ENCODE measurements at regions not wholly inside any gene's neighbourhood (a gene's known extent, or its start where the extent isn't known, plus 50 kb on each side); places are given as distances from the start of the nearest gene placed in this dataset.

GRCh38 chr20:52643034-52643433, 329.1 kb upstream of the TSHZ2 start:
- DNase-seq (ENCODE audit: low spot score), result no peak

DNA sequence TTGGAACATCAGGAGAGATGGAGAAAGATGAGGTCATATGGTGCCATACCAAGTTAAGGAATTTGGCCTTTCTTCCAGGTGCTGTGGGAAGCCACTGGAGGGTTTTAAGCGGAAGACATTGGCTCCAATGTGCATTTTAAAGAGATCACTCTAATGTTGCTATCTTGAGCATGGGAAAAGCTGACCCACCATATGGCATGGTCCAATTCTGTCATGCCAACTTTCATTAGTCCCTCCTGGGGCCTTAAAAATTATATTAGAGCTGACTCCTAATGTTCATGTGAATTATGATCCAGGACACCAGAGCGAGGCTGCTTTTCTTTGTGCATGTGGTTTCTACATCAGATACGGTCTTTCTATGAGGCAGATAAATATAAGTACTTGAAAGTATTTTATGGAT, 335.0 kb upstream of the TSHZ2 start:
- no peak for DNase-seq (ENCODE audit: low spot score)

- no peak for DNase-seq (ENCODE audit: low spot score)
Observed at GRCh38 chr20:52631469-52631868, 340.7 kb upstream of the TSHZ2 start.

DNA sequence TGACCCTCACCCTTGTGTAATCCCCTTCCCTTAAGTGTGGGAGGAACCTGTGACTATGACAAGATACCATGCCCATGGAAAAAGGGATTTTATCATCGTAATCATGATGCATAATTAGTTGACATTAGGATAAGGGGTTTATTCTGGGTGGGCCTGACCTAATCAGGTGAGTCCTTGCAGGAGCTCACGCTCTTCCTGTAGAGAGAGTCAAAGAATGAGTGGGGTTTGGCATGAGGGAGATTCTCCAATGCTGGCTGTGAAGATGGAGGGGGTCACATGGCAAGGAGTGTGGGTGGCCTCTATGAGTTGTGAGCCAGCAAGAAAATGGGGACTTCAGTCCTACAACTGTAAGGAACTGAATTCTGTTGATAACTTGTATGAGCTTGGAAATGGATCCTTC, 342.0 kb upstream of the TSHZ2 start:
- no peak for DNase-seq (ENCODE audit: low spot score)

GRCh38 chr20:52624281-52624680, 347.9 kb upstream of the TSHZ2 start:
- no peak for DNase-seq (ENCODE audit: low spot score)

DNA sequence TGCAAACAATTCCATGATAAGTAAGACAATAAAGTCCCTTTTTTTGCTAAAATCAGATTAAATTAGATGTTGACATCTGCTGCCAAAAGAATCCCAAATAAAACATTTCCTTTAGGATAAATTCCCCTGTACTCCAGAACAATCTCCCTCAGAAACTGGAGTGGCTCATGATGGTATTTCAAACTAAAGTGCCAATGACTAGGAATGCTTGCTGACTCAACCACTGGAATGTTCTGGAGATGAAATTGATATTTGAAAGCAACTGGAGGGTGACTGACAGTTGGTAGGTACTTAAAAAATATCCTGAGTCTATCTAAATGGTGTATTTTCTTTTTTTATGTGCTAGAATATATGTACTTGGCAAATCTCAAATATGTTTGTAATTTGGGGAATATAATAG, 350.1 kb upstream of the TSHZ2 start:
- no peak for DNase-seq (ENCODE audit: low spot score)

GRCh38 chr20:52621401-52621800, 350.8 kb upstream of the TSHZ2 start:
- no peak for DNase-seq (ENCODE audit: low spot score)

GRCh38 chr20:52619671-52620070, 352.5 kb upstream of the TSHZ2 start:
- DNase-seq (ENCODE audit: low spot score), result no peak

DNA sequence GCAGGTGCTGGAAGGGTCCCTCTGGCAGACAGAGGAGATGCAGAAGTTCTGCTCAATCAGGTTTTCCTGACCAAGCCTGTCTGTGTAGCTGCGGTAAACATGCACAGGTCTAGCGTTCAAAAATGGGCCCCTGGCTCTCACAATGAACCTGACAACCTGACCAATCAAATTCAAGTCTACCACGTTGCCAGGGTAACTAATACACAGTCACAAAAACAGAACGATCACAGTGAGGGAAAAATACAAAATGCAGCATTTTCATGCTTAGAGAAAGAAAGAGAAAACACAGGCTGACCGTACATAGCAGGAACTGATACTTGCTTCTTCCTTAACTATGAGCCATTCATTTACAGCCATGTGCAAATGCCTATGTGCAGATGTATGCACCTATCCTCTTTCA, 353.1 kb upstream of the TSHZ2 start:
- DNase-seq (ENCODE audit: low spot score), result no peak

DNA sequence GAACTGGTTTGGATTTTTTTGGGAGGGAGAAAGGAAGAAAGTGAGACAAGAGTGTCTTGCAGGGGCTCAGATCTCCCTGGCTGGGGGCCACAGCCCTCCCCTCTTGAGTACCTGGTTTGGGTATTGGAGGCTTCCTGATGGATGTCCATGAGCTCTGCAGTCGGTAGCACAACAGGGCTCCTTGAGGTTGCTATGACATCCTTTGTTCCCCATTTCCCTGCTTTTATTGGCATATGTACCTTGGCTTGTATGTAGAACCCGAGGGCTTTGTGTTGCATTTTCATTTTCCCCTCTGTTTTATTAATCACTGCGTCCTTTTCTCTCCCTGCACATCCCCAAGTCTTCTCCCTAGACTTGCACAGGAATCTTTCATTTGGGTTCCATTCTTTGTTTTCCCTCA, 355.5 kb upstream of the TSHZ2 start:
- DNase-seq (ENCODE audit: low spot score), result no peak

DNA sequence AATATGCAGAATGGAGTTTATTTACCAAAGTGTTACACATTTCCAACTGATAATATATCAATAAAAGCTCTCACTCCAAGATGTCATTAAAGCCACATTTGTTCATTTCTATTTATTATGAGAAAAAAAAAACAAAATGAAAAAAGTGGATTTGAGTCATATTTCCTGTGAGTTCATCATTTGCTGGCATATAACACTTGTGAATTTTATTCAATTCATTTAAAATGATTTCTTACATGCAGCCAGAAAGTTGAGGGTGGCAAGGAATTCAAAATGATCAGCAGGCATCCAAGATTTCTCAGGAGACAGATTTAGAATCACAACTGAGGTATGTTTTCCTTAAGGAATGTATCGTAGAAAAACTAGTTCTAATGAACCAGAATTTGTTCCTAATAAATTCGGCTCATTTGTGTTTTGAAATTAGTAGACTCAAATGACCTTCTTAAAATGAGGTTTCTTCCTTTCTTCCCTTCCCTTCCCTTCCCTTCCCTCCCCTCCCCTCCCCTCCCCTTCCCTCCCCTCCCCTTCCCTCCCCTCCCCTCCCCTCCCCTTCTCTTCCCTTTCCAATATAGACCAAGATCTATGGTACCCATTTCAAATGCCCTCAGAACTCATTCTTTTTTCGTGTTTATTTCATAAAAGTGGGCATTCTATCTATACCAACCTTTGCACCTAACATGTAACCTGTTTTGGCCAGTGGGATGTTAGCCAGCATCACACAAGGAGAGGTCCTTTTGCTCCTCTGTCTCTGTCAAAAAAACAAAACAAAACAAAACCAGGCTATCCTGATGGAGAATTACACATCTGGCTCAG, 357.9 kb upstream of the TSHZ2 start:
- peak; percentile 14 for DNase-seq (ENCODE audit: low spot score)

DNA sequence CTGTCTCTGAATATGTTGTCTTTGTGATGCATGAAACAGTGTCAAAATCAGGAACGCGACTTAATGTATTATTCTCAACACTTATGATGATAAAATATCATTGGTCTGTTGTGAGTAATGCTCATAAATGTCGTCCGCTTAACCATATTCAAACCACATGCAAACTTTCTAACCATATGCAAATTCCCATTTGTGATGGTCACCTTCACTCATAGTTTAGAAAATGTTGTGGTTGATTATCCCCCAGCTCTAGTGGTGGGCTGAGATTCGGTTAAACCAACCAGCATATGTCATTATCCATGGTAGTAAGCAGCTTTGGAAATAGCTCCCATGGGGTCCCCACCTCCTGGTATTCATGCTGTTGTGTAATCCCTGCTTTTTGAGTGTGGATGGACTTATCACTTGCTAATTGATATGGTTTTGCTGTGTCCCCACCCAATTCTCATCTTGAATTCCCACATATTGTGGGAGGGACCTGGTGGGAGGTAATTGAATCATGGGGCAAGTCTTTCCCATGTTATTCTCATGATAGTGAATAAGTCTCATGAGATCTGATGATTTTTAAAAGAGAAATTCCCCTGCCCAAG, 360.0 kb upstream of the TSHZ2 start:
- DNase-seq (ENCODE audit: low spot score), result no peak

DNA sequence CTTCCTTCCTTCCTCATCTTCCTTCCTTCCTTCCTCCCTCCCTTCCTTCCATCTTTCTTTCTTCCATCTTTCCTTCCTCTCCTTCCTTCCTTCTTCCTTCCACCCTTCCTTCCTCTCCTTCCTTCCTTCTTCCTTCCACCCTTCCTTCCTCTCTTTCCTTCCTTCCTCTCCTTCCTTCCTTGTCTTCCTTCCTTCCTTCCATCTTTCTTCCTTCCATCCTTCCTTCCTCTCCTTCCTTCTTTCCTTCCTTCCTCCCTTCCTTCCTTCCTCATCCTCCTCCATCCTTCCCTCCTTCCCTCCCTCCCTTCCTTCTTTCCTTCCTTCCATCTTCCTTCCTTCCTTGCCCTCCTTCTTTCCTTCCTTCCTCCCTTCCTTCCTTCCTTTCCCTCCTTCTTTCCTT, 361.4 kb upstream of the TSHZ2 start:
- DNase-seq (ENCODE audit: low spot score), result no peak

- DNase-seq (ENCODE audit: low spot score), result no peak
Observed at GRCh38 chr20:52601295-52601971, 370.7 kb upstream of the TSHZ2 start.

GRCh38 chr20:52596256-52596655, 375.9 kb upstream of the TSHZ2 start:
- no peak for DNase-seq (ENCODE audit: low spot score)

DNA sequence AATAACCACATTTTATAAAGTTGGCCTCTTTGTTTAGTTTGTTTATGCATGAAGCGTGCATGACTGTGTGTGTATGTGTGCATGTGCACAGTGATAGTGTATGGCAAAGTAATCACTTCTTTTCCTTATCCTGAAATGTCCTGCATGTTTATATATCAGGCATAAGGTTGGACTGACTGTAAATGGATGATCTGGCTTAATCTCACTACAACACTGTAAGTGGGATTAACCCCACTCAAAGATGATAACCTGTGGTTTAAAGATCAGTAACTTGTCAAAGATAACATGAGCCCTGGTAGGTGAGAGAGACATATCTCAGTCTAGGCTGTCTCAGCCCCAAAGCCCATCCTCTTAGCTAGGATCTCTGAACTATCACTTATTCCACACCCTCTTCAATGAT, 376.6 kb upstream of the TSHZ2 start:
- DNase-seq (ENCODE audit: low spot score), result no peak

DNA sequence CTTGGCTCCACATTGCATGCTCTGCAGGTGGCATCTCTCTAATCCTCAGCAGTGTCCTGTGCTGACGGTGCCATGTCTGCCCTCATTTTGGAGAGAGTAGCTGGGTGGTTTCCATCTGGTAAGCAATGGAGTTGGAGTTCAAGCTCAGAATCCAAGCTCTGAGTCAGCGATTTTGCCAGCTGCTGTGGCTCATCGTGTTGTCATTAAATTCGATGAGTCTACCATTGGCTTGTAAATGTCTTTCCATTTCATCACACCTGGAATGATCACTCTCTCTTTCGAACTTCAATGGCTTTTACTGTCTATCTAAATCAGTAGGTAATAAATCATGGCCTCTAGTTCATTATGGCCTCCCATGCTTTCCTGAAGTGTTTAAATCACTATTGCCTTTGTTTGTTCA, 378.5 kb upstream of the TSHZ2 start:
- DNase-seq (ENCODE audit: low spot score), result peak; percentile 65

DNA sequence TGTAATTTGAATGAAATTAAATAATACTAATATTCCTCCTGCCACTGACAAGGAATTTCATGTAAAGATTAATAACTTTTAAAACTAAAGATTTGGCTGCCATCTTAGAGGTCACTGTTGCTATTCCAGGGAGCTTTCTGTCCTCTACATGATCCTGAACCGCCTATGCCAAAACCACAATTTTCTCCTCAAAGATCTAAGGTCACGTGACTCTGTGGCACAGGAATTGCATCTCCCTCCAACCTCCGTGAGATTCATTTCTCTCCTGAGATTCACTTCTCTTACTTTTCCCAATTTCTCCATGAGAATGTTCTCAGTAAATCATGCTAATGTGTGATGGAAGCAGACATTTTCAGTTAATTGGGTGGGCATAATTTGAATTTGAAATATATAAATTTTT, 379.6 kb upstream of the TSHZ2 start:
- no peak for DNase-seq (ENCODE audit: low spot score)

DNA sequence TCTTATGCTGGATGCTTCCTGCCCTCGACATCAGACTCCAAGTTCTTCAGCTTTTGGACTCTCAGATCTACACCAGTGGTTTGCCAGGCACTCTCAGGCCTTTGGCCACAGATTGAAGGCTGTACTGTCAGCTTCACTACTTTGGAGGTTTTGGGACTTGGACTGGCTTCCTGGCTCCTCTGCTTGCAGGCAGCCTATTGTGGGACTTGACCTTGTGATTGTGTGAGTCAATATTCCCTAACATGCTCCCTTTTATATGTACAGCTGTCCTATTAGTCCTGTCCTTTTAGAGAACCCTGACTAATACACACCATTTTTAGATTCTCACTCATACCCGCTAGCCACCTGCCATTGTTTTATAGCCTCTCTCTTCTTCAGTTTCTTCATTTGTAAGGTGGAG, 382.1 kb upstream of the TSHZ2 start:
- DNase-seq (ENCODE audit: low spot score), result no peak

- DNase-seq (ENCODE audit: low spot score), result no peak
Observed at GRCh38 chr20:52589251-52589812, 382.8 kb upstream of the TSHZ2 start.

- no peak for DNase-seq (ENCODE audit: low spot score)
Observed at GRCh38 chr20:52586660-52587059, 385.5 kb upstream of the TSHZ2 start.

GRCh38 chr20:52585333-52585732, 386.8 kb upstream of the TSHZ2 start:
- no peak for DNase-seq (ENCODE audit: low spot score)

- DNase-seq (ENCODE audit: low spot score), result no peak
Observed at GRCh38 chr20:52578559-52578958, 387.0 kb upstream of the ZFP64 start.
